NT2/D1 (cell line): ENCODE measurements at regions not wholly inside any gene's neighbourhood (a gene's known extent, or its start where the extent isn't known, plus 50 kb on each side); places are given as distances from the start of the nearest gene placed in this dataset.

Experiments
- DNase-seq: peaks from one replicate; pipeline ENCODE4 v3.0.0-alpha.2; 2011; ENCODE audit warnings: low read depth, low spot score
- H3K27me3 ChIP-seq: 2 replicates; pipeline ENCODE4 v1.6.0; 2011; ENCODE audit warnings: mild to moderate bottlenecking; ENCODE audit not compliant: insufficient read length, insufficient read depth
- H3K36me3 ChIP-seq: 2 replicates; pipeline ENCODE4 v1.6.1; 2011; ENCODE audit warnings: mild to moderate bottlenecking, low read length, mixed read lengths; ENCODE audit not compliant: insufficient read depth, insufficient read length
- H3K4me1 ChIP-seq: 2 replicates; pipeline ENCODE4 v1.5.1; 2011; ENCODE audit not compliant: insufficient read depth, insufficient read length
- H3K4me3 ChIP-seq: 2 replicates; pipeline ENCODE4 v1.5.1; 2011; ENCODE audit warnings: low read depth; ENCODE audit not compliant: insufficient read length
- H3K9ac ChIP-seq: 2 replicates; pipeline ENCODE4 v1.6.0; 2011; ENCODE audit warnings: low read depth; ENCODE audit not compliant: insufficient read length
- H3K9me3 ChIP-seq: 2 replicates; pipeline ENCODE4 v1.5.1; 2011; ENCODE audit warnings: mild to moderate bottlenecking, low read length; ENCODE audit not compliant: insufficient read depth
- SUZ12 ChIP-seq: IDR thresholded peaks from 2 replicates; pipeline ENCODE4 v1.6.1; 2011; ENCODE audit not compliant: insufficient read length, insufficient read depth; ENCODE audit errors: extremely low read depth
- YY1 ChIP-seq: IDR thresholded peaks from 2 replicates; pipeline ENCODE4 v1.6.1; 2011; ENCODE audit not compliant: insufficient read length, insufficient read depth
- ZNF274 ChIP-seq: IDR thresholded peaks from 2 replicates; pipeline ENCODE4 v1.6.1; 2011; ENCODE audit warnings: mild to moderate bottlenecking, low read depth, low read length

DNA sequence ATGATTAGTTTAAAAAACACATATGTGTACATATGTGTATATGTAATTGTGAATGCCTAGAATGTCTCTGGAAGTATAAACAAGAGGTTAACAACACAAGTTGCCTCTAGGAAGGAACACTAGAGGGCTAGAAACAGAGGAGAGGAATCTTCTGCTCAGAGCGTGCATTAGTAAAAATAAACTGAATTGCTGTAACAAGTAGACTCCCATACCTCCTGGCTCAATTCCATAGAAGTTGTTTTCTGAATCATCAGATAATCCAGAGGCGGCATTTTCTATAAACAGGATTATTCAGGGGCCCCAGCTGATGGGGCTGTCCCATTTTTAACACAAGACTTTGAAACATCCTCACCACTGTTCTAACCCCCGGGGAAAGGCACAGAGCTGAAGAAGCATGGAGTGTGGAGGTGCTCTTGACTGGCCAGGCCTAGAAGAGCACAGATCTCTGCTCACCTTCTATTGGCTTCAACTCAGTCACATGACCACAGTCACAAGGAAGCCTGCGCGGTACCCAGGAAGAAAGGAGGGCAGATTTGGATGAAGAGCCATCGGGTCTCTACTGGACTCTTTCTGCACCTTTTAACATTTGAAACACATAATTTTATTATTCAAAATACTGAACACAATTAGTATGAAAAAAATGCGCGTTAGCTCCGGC, 145.7 kb downstream of the TLE3 start:
- no peak for DNase-seq
- no peak overlapping the region for H3K4me3 ChIP-seq
- no peak overlapping the region for H3K9ac ChIP-seq
- H3K36me3 ChIP-seq = no peaks in the 10 kb centered on the region
- no peaks in the 10 kb centered on the region for H3K4me1 ChIP-seq
- H3K27me3 ChIP-seq = no peaks in the 10 kb centered on the region
- H3K9me3 ChIP-seq = no peaks in the 10 kb centered on the region
- TF ChIP-seq ZNF274 = no peak

DNA sequence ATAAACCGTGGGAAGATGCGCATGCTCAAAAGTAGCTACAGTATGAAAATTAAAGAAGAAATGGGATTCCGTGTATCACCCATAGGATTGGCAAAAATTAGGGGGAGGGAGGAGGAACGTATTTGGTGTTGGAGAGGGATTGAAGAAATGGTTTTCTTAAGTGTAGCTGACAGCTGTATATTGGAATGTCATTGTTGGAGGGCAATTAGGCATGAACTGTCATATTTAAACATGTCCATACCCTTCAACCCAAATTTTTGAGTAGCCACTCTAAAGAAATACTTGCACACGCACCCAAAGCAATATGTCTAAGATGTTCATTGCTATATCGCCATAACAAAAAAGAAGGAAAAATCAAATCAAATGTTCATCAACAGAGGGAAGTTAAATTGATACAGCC, 144.7 kb downstream of the TLE3 start:
- no peak overlapping the region for H3K4me3 ChIP-seq
- TF ChIP-seq YY1 (no peak), SUZ12 (no peak), ZNF274 (no peak)

DNA sequence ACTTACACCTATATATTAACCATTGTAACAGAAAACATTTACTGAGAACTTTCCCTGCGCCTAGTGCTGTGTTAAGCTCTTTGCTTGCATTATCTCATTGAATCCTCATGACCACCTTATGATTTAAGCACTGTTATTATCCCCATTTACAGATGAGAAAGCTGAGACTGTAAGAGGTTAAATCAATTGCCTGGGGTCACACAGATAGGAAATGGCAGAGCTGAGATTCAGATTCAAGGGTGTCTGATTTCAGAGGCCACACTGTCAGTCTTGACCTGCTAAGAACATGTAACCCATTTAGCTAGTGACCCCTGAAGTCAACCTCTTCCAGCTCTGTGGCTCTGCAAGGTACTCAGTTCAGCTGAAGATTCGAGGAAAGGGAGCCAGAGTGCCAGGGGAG, 143.9 kb downstream of the TLE3 start:
- Histone ChIP-seq H3K27me3 (no peaks in the 10 kb centered on the region), H3K4me3 (no peak overlapping the region), H3K9me3 (no peaks in the 10 kb centered on the region), H3K9ac (no peak overlapping the region), H3K36me3 (no peaks in the 10 kb centered on the region), H3K4me1 (peaks cover 5% of the 10 kb centered on the region)
- no peak for DNase-seq
- TF ChIP-seq YY1 (no peak), ZNF274 (no peak), SUZ12 (no peak)

More for the DNA sequence above, 144.7 kb downstream of the TLE3 start:
- peaks cover 2% of the 10 kb centered on the region for H3K4me1 ChIP-seq
- DNase-seq = no peak
- H3K36me3 ChIP-seq = no peaks in the 10 kb centered on the region
- H3K9me3 ChIP-seq = no peaks in the 10 kb centered on the region
- no peak overlapping the region for H3K9ac ChIP-seq
- no peaks in the 10 kb centered on the region for H3K27me3 ChIP-seq

DNA sequence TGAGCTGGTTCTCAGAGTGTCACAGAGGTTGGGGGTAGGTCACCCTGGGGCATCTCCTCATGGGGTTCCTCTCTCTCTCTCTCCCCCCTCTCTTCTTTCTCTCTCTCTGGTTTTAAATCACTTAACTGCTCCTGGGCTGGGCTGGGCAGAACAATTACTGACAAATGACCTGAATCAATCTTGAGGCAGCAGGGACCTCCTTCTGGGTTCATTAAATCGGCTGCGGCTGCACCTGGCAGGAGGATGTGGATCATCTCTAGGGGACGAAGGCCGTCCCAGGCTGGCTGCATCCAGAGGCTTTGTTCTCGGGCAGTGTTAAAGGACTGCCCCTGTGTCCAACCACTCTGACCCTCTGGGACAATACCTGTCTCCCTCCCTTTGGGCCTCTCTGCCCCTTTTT, 143.1 kb downstream of the TLE3 start:
- Histone ChIP-seq H3K9ac (no peak overlapping the region), H3K36me3 (no peaks in the 10 kb centered on the region), H3K4me3 (no peak overlapping the region), H3K27me3 (no peaks in the 10 kb centered on the region), H3K9me3 (no peaks in the 10 kb centered on the region), H3K4me1 (peaks cover 5% of the 10 kb centered on the region)
- DNase-seq = no peak
- TF ChIP-seq SUZ12 (no peak), ZNF274 (no peak), YY1 (no peak)

DNA sequence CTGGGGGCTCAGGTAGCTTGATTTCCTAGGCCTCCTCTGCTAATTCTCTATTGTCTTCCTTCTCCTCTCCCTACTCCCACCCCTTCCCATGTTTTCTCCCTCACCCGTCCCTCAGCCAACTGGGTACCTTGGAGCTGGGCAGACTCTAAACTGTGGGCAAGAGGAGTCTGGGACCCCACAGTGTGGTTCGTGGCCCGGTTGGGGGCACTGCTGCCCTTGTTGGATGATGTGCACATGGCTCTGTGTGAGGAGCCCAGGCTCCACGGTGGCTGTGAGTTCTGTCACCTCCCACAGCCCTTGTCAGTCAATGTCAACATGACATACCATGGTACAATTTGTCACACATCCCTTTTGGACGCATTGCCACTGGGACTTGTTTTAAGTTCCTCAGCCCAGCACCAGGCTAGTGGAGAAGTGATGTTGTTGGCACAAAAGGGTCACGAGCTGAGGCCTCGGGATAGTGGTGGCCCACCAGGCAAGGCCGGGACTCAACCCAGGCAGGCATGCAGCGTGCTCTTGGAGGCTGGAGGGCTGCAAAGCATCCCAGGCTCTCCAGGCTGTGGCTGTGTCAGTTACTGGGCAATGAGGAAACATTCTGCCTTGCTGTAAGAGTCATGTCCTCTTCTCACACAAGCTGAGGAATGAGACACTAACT, 142.3 kb downstream of the TLE3 start:
- peaks cover 5% of the 10 kb centered on the region for H3K4me1 ChIP-seq
- no peak overlapping the region for H3K9ac ChIP-seq
- no peak overlapping the region for H3K4me3 ChIP-seq
- H3K27me3 ChIP-seq = no peaks in the 10 kb centered on the region
- no peaks in the 10 kb centered on the region for H3K36me3 ChIP-seq
- no peaks in the 10 kb centered on the region for H3K9me3 ChIP-seq
- no peak for DNase-seq
- TF ChIP-seq YY1 (no peak), ZNF274 (no peak), SUZ12 (no peak)

DNA sequence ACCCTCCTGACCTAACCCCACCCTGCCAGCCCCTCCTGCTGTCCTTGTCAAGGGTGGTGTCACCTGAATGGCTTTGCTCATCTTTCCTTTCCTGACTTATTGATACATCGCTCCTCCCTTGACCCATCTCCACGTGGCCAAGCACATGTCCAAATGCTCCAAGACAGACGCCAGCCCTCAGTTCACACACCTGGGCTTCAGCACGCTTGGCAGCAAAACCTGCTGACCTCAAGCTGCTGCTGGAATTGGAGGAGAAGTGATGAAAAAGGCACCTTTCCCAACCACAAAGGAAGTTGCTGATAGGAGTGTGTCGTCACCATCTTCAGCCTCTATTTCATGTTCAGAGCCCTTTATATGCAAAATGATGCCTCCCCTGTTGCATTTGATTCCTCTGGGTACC, 141.3 kb downstream of the TLE3 start:
- Histone ChIP-seq H3K4me3 (no peak overlapping the region), H3K27me3 (no peaks in the 10 kb centered on the region), H3K9me3 (no peaks in the 10 kb centered on the region), H3K36me3 (no peaks in the 10 kb centered on the region), H3K9ac (no peak overlapping the region), H3K4me1 (peaks cover 5% of the 10 kb centered on the region)
- DNase-seq = no peak
- no peak for TF ChIP-seq ZNF274
- no peak for TF ChIP-seq YY1
- no peak for TF ChIP-seq SUZ12

DNA sequence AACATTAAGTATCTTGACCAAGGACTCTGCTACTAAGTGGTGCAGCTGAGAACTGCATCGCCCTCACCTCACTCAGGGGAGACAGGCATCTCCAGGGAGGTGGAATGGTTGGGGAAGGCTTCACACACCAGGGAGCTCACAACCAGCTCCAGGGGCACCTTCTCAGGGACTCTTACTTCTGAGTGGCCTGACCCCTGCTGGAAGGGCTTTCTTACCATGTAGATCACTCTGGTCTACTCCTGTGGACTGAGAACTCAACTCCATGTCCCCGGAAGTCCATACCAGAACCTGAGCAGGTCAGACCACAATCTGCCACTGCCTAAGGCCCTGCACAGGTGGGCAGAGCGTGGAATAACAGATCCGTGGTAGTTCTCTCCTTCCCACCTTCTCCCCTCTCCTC, 140.5 kb downstream of the TLE3 start:
- H3K4me1 ChIP-seq = peaks cover 5% of the 10 kb centered on the region
- TF ChIP-seq SUZ12 (no peak), ZNF274 (no peak), YY1 (no peak)
- H3K36me3 ChIP-seq = no peaks in the 10 kb centered on the region
- no peaks in the 10 kb centered on the region for H3K27me3 ChIP-seq
- no peak overlapping the region for H3K9ac ChIP-seq
- DNase-seq = no peak
- no peaks in the 10 kb centered on the region for H3K9me3 ChIP-seq
- no peak overlapping the region for H3K4me3 ChIP-seq
